Right hindlimb (tissue), 1 donor: ENCODE measurements at regions not wholly inside any gene's neighbourhood (a gene's known extent, or its start where the extent isn't known, plus 50 kb on each side); places are given as distances from the start of the nearest gene placed in this dataset.
"Not testable (repeated sequence)": the region's sequence is repeated elsewhere in the genome, so short reads cannot be mapped to it uniquely, and the experiment has no call there.

Source experiments
- DNase-seq: peaks from one replicate; pipeline ENCODE4 v3.0.0-alpha.2; 2018

DNA sequence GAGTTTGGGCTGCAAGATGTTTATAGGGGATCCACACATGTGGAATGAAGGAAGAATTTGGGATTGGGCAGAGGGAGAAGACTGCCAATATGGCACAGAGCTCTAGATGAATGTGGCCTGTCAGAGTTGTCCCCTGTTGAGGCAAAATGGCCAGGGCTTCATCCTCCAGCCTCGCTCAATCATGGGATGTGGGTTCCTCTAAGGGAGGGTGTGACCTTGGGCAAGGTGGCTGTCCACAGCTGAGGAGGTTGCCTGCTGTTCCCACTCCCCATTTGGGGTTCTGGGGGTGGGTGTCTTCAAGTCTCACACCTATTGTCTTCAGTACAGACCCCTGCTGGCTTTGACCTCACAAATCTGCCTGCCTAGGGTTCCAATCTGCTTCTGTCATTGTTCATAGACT is 121.6 kb upstream of the FAM204A start:
- no peak for DNase-seq

- DNase-seq, result no peak
These were observed 120.3 kb upstream of the FAM204A start for GRCh38 chr10:118462401-118462800.

DNA sequence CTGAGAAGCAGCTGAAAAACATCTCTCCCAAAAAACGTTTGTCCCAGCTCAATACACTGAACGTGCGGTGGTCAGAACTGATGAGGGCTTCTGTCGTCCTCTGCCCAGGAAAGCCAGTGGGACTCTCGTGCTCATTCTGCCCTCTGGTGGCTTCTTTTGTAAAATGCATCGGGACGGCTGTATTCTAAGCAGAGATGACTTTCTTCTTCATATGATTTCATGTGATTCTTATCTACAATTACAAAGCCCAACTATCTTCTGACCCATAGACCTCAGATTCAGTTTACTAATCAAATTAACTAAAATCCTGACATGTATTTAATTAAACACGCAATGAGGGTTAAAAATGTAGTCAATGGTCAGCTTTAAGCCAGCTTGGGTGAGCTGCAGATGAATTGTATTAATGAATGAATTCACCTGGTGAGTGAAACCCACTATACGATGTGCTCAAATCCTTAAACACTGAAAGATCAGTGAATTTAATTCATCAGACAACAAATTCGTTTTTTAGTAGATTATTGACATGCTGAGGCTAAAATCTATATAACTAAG is 117.6 kb upstream of the FAM204A start:
- peak; percentile 70 for DNase-seq

GRCh38 chr10:118458957-118459641 is 117.0 kb upstream of the FAM204A start:
- DNase-seq, result no peak

DNA sequence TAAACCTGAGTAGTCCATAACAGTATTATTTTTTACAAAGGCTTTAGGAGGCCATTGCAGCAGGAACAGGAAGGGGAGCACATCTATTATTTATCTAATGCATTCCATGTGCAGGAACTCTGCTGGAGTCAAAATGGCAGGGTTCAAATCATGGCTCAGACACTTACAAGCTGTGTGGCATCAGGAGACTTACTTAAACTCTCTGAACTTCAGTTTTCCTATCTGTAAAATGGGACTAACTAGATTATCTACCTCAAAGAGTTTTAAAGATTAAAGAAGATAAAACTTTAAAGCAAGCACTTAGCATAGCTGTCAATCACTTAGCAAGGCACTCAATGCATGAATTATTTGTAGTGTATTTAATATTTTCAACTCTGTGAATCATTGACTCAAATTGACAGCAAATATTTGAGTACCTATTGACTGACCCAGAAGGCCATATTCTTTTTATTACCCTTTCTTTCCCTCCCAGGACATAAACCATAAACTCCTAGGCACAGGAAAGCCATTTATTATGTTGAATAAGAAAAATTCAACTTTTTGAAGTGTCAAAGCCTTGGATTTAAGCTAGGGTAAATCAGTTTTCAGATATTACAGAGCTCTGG is 115.8 kb upstream of the FAM204A start:
- DNase-seq, result no peak

GRCh38 chr10:118455181-118455695 is 113.1 kb upstream of the FAM204A start:
- DNase-seq, result no peak

- DNase-seq, result no peak
These were observed 112.1 kb upstream of the FAM204A start for GRCh38 chr10:118454211-118454610.

- no peak for DNase-seq
These were observed 110.0 kb upstream of the FAM204A start for GRCh38 chr10:118452098-118452497.

DNA sequence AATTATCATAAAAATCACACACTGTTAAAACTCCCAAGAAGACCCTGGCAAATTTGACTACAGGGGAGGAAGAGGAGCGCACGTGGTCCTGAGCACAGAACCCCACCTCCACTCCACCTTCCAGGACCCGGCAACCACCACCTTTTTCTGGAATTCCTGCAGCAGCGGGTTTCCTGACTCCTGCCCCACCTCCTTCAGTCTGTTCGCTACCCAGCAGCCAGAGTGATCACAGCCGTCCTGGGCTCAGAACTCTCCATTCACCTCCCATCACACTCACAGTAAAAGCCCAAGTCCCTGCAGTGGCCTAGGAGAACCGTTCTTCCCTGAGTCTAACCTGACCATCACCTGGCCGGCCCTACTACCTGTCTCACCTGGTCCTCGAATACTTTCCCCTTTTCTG is 107.4 kb upstream of the FAM204A start:
- DNase-seq, result no peak

DNA sequence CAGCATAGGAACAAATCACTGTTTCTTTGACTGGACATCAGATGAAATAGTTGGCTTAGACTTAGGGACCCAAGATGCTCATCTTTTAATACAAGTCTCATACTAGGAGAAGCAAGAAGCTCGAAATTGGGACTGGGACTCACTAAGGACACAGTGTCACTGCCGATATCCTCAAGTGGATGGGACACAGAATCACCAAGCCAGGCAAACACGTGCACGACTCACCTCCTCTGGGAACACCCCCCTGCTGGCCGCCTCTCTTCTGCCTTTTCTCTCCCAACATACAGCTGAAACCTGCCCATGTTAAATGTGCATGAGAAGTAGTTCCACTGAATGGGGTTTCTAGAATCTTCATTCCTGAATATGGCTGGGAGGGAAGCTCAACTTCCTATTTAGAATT is 106.6 kb upstream of the FAM204A start:
- no peak for DNase-seq

DNA sequence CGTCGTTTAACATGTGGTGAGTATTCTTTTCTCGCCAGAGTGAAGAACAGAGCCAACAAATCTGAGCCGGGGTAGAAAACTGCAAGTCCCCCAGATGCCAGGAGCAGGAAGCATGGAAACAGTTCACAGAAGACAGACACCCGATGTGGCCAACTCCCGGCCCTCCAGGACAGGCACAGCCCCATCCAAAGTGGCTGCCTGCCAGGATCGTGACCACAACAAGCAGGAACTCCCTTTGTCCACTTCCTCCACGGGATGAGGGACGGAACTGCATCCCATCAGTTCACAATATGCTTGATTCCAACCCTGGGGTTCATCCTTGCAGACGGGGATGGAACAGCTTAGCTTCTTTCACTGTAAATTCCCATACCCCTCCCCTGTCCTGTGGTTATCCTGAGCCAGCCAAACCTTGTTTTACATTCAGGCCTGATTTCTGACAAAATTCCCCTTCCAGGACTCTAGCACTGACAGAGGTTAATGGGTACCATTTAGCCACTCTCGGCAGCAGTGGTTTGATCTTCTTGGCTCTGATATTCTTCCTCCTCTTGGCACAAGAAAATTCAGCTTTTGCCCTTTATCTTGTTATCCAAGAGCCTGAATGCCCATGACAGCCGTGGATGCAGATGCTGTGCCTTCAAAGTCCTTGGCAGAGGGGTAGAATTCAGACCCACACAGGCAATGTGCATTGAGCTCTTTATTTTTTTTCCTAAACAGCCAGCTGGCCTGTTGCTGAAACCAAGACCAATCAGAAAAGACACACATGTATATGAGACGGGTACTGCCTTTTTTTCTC is 105.5 kb upstream of the FAM204A start:
- peak; percentile 72 for DNase-seq

DNA sequence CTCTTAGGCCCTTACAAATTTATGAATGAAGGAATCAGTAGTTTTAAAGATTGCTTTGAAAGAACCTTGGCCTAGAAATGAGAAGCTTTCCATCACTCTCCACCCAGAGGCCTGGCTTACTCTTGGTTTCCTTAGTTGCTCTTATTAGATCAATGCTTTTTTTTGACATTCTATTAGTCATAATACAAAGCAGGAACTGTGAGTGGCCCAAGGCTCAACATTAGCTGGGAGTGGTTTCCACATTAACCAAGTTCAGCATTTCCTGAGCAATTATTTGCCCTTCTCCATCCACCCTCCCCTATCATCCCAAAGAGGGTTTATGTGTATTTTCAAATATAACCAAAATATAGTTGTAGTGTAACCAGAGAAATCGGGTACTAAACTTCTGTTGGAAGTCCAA is 103.4 kb upstream of the FAM204A start:
- DNase-seq, result no peak

DNA sequence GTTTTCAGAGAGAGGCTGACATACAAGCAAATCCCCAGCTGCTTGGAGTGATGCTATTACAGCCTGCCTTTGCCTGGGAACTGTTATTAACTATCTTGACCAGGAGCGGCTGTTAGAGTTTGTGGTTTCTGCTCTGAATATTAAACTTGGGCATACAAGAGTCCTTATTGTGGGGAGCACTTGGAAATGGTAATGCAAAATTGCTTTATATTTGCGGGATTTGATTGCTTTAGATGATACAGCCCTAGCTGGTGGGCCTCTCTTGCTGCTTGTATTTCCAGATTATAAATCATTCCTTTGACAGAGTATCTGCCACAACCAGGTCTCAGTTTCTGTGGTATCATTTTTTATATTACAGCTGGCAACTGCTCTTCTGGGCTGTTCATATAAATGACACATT is 101.9 kb upstream of the FAM204A start:
- DNase-seq, result no peak

- DNase-seq, result no peak
These were observed 99.9 kb upstream of the FAM204A start for GRCh38 chr10:118442032-118442431.

DNA sequence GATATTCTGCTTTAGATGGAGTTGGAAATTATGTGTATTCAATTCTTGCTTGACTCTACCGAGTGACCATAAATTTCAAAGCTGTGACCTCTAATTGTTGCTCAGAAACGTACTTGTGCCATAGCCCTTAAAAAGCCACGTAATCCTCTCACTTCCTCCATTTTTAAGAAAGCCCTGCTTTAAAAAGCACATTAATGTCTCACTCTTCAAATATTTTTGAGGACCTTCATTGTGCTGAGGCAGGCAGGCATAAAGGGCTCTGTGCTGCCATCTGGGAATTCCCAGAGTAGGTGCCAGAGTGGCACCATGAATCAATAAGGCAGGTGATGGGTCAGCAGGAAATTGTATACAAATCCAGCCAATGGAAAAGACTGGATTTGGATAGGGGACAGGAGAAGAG is 97.7 kb upstream of the FAM204A start:
- no peak for DNase-seq

DNA sequence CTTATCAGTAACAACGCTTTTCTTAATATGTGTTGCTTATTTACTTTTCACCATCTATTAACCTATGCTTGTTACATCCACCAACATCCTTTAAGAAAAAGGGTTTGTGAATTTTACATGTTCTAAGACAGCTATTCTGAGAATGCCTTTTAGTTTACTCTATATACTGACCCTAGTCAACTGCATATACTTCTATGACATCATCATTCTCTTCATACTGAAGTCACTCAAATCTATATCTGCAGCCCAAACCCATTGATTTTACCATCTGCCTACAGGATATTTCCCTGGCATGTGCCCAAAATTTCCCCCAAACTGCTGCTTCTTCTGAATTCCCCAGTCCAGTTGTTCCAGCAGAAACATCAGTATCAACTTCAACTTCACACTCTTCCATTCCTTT is 94.6 kb upstream of the FAM204A start:
- no peak for DNase-seq

DNA sequence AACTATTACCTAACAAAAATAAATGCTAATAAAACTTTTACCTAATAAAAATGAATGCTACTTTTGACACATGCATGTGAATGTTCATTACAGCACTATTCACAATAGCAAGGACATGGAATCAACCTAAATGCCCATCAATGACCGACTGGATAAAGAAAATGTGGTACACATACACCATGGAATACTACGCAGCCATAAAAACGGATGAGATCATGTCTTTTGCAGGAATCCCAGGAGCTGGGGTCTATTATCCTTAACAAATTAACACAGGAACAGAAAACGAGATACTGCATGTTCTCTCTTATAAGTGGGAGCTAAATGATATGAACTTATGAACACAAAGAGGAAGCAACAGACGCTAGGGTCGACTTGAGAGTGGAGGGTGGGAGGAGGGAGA is 88.1 kb upstream of the FAM204A start:
- DNase-seq, result no peak

- DNase-seq, result peak; percentile 85
These were observed 81.8 kb upstream of the FAM204A start for GRCh38 chr10:118423800-118424442.

DNA sequence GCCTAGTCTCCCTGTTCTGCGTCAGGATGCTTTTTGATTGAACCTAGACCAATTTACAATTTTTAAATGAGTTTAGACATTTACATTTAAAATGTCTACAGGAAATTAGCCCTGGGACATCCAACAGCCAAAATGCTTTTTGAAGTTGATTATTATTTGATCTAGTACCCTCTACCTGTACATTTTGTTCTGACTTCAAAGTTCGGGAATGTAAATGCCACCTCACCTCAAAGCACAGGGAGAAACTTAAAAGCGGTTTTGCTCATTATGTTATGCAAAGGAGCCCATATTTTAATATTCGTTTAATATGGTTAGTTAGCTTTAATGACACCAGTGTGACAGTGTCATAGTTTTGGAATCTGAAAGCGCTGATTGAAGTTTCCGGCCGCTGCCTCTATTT is 80.1 kb upstream of the FAM204A start:
- DNase-seq, result no peak

GRCh38 chr10:118420049-118420448 is 77.9 kb upstream of the FAM204A start:
- DNase-seq, result not testable (repeated sequence)

DNA sequence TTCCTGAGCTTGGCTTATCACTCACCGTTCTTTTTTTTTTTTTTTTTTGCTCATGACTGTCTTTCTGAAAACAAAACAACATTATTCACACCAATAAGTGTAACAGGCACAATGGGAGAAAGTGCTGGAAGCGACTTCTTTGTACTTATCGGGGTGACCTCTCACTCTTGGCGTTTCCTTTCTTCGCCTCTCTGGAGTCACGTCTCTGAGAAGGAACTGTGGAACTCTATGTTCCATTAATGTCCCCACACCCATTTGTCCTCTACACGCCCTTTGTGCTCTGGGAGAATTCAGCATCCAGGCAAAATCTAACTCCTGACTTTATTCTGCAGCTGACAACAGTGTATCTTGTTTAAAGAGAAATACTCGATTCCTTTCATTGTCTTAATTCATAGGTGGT is 70.8 kb upstream of the FAM204A start:
- DNase-seq, result no peak

DNA sequence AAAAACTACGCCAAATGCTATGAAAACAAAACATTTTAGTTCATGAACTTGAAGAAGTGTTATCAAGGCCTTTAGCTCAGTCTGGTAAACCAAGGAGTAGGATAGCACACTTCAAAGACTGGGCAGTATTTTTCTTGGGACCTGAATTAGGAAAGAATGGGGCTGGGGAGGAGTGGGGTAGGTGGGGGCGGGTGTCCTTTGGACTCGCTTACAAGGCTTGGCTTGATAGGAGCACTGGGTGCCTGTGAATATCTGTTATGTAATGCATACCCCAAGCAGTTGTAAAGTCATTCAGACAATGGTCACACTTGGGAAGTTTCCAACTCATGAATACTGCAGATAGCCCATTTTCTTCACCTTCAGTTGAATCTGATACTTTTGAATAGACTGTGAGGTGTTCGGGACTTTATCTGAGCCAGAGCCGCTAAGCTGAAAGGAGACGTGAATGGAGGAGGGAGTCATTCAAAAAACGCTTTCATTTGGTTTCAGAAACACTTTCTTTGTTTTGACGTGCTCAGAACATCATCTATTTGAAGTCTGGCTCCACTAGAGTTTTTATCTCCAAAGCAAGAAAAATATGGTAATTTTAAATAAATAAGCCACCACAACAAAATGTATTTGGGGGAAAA is 70.1 kb upstream of the FAM204A start:
- DNase-seq, result no peak

GRCh38 chr10:118409295-118409694 is 67.2 kb upstream of the FAM204A start:
- DNase-seq, result no peak
